Heart left ventricle (tissue), 13 donors: ENCODE measurements at regions not wholly inside any gene's neighbourhood (a gene's known extent, or its start where the extent isn't known, plus 50 kb on each side); places are given as distances from the start of the nearest gene placed in this dataset.

Experiments used
- POLR2A ChIP-seq, 2 donors: fragments of 450-650 bp; IDR thresholded peaks; one replicate each; pipeline ENCODE4 v1.6.1; 2017; ENCODE audit warnings: antibody characterized with exemption in 2 of 2, mild to moderate bottlenecking in 2 of 2, moderate library complexity in 2 of 2
- TF ChIP-seq, protein P1 (sequence below), 12 donors: fragments of 200-600 bp; sonication (generic) in 4 of 12; IDR thresholded peaks; one replicate each; pipeline versions ENCODE4 v1.5.0 to v1.8.0; 2018 to 2022; ENCODE audit warnings: antibody characterized with exemption in 12 of 12, mild to moderate bottlenecking in 5 of 12
- donor health status: ischemic (EF 13 %, LVEDD 7.1; RV severe dilation, severe dysfunction).
- donor health status: DM: no; HTN: yes; CAD: no.
- donor health status: DM: no; HTN: no; CAD: no.
- donor health status: ischemic (EF 25% LVEDD 6.9; RV normal size, moderate dysfunction).
- donor health status: ischemic (EF 25% LVEDD 5.7; RV mildly dilated, moderate dysfunction).
- donor health status: ischemic (EF 35%, LVEDD 5.7; RV mildly dilated, moderate dysfunction).
- donor health status: nonischemic (EF 11% LVEDD 7.7; RV severe dilation, severe dysfunction).
- donor health status: DM: yes; HTN: yes; CAD: no.
- donor health status: PGD.
- donor health status: ischemic (EF 29% LVEDD 5.4; RV normal size, mild dysfunction).
- donor health status: nonischemic (EF 23%, LVEDD 6.1; RV moderate dilation, normal function).

- TF ChIP-seq, protein P1, sequence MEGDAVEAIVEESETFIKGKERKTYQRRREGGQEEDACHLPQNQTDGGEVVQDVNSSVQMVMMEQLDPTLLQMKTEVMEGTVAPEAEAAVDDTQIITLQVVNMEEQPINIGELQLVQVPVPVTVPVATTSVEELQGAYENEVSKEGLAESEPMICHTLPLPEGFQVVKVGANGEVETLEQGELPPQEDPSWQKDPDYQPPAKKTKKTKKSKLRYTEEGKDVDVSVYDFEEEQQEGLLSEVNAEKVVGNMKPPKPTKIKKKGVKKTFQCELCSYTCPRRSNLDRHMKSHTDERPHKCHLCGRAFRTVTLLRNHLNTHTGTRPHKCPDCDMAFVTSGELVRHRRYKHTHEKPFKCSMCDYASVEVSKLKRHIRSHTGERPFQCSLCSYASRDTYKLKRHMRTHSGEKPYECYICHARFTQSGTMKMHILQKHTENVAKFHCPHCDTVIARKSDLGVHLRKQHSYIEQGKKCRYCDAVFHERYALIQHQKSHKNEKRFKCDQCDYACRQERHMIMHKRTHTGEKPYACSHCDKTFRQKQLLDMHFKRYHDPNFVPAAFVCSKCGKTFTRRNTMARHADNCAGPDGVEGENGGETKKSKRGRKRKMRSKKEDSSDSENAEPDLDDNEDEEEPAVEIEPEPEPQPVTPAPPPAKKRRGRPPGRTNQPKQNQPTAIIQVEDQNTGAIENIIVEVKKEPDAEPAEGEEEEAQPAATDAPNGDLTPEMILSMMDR (IDR thresholded peaks at IDR 0.05) = no peak
- TF ChIP-seq POLR2A (IDR thresholded peaks at IDR 0.05) = no peak
These were observed 332.1 kb downstream of the WDR11 start for GRCh38 chr10:121183236-121183635.
